Upper lobe of right lung (tissue), 1 donor: ENCODE measurements at regions not wholly inside any gene's neighbourhood (a gene's known extent, or its start where the extent isn't known, plus 50 kb on each side); places are given as distances from the start of the nearest gene placed in this dataset.

Experiments used
- ATAC-seq: fragments of 200-7000 bp; cut with Tn5 transposase; one replicate; pipeline ENCODE4 v1.9.1; 2020; ENCODE audit warnings: mild to moderate bottlenecking, moderate library complexity
- DNase-seq: peaks from one replicate; pipeline ENCODE4 v3.0.0-alpha.2; 2020
- H3K27ac ChIP-seq: fragments of 200-600 bp; one replicate; pipeline ENCODE4 v1.8.0; 2022
- H3K27me3 ChIP-seq: fragments of 200-600 bp; one replicate; pipeline ENCODE4 v1.8.0; 2022; ENCODE audit warnings: mild to moderate bottlenecking
- H3K36me3 ChIP-seq: fragments of 200-600 bp; one replicate; pipeline ENCODE4 v1.8.0; 2022
- H3K4me1 ChIP-seq: fragments of 200-600 bp; one replicate; pipeline ENCODE4 v1.8.0; 2022
- H3K4me3 ChIP-seq: fragments of 200-600 bp; one replicate; pipeline ENCODE4 v1.8.0; 2022; ENCODE audit warnings: mild to moderate bottlenecking
- H3K9me3 ChIP-seq: fragments of 200-600 bp; one replicate; pipeline ENCODE4 v1.8.0; 2022
- CTCF ChIP-seq: fragments of 200-600 bp; IDR thresholded peaks from one replicate; pipeline ENCODE4 v1.8.0; 2022; ENCODE audit warnings: antibody characterized with exemption
- intact Hi-C: fragments of 100-400 bp; cut with DNase I; formaldehyde crosslinking; loops from one replicate; pipeline ENCODE4 v1.11.0; 2022
- donor health status: DM: no; HTN: yes; CAD: no; lungs with severe emphysema.

- no peak for ATAC-seq
- intact Hi-C loops: no loop called here
- TF ChIP-seq CTCF: no peak
- DNase-seq: no peak
- H3K27ac ChIP-seq: no peak overlapping the region
- no peaks in the 10 kb centered on the region for H3K9me3 ChIP-seq
- no peak overlapping the region for H3K4me3 ChIP-seq
- H3K4me1 ChIP-seq: no peaks in the 10 kb centered on the region
- no peaks in the 10 kb centered on the region for H3K36me3 ChIP-seq
- H3K27me3 ChIP-seq: no peaks in the 10 kb centered on the region
These were observed 242.9 kb upstream of the TRPM3 start for GRCh38 chr9:71364186-71364955.

GRCh38 chr9:71363286-71363961, 242.0 kb upstream of the TRPM3 start:
- ATAC-seq: no peak
- Histone ChIP-seq H3K27me3 (no peaks in the 10 kb centered on the region), H3K4me1 (no peaks in the 10 kb centered on the region), H3K36me3 (no peaks in the 10 kb centered on the region), H3K9me3 (no peaks in the 10 kb centered on the region), H3K4me3 (no peak overlapping the region), H3K27ac (no peak overlapping the region)
- no peak for DNase-seq
- TF ChIP-seq CTCF: no peak
- intact Hi-C loops: no loop called here

- no peaks in the 10 kb centered on the region for H3K27me3 ChIP-seq
- intact Hi-C loops: no loop called here
- ATAC-seq: no peak
- DNase-seq: no peak
- no peak for TF ChIP-seq CTCF
- no peaks in the 10 kb centered on the region for H3K4me1 ChIP-seq
- no peak overlapping the region for H3K27ac ChIP-seq
- H3K4me3 ChIP-seq: no peak overlapping the region
- no peaks in the 10 kb centered on the region for H3K36me3 ChIP-seq
- H3K9me3 ChIP-seq: no peaks in the 10 kb centered on the region
These were observed 239.9 kb upstream of the TRPM3 start for GRCh38 chr9:71361357-71361756.

GRCh38 chr9:71357346-71357745, 235.9 kb upstream of the TRPM3 start:
- Histone ChIP-seq H3K9me3 (no peaks in the 10 kb centered on the region), H3K27me3 (no peaks in the 10 kb centered on the region), H3K4me1 (no peaks in the 10 kb centered on the region), H3K36me3 (no peaks in the 10 kb centered on the region), H3K27ac (no peak overlapping the region), H3K4me3 (no peak overlapping the region)
- DNase-seq: no peak
- no peak for ATAC-seq
- no peak for TF ChIP-seq CTCF
- intact Hi-C loops: no loop called here

GRCh38 chr9:71355884-71356283, 234.5 kb upstream of the TRPM3 start:
- H3K9me3 ChIP-seq: no peaks in the 10 kb centered on the region
- intact Hi-C loops: no loop called here
- no peaks in the 10 kb centered on the region for H3K27me3 ChIP-seq
- no peak for TF ChIP-seq CTCF
- DNase-seq: no peak
- H3K27ac ChIP-seq: no peak overlapping the region
- H3K4me1 ChIP-seq: no peaks in the 10 kb centered on the region
- no peak overlapping the region for H3K4me3 ChIP-seq
- ATAC-seq: no peak
- no peaks in the 10 kb centered on the region for H3K36me3 ChIP-seq
